B cell (primary cell): ENCODE measurements at regions not wholly inside any gene's neighbourhood (a gene's known extent, or its start where the extent isn't known, plus 50 kb on each side); places are given as distances from the start of the nearest gene placed in this dataset.

ENCODE experiments used
- ATAC-seq: fragments of 200-7000 bp; cut with Tn5 transposase; one replicate; pipeline ENCODE4 v1.10.0; 2021; ENCODE audit warnings: low read depth, mild to moderate bottlenecking, moderate number of reproducible peaks, moderate library complexity
- CTCF ChIA-PET: fragments of 350-600 bp; sonication (Branson Sonifier 250); formaldehyde crosslinking; loops from one replicate; lab custom pipeline; 2021; ENCODE audit warnings: antibody characterized with exemption, inconsistent platforms; lab: Charles Lee
- POLR2A ChIA-PET: fragments of 350-600 bp; sonication (Branson Sonifier 250); formaldehyde crosslinking; loops from one replicate; lab custom pipeline; 2021; ENCODE audit warnings: antibody characterized with exemption; lab: Charles Lee
- DNase-seq: peaks from one replicate; pipeline ENCODE4 v3.0.0; 2013
- H2AFZ ChIP-seq: 2 replicates; pipeline ENCODE4 v1.6.1; 2012; ENCODE audit warnings: mild to moderate bottlenecking, low read depth, low read length; ENCODE audit not compliant: insufficient read depth, poor library complexity, severe bottlenecking
- H3K27ac ChIP-seq, 2 donors: 1 replicate in 1 of 2; 2 replicates in 1 of 2; pipeline ENCODE4 v1.5.1; 2012 to 2013; ENCODE audit warnings: low read length in 2 of 2, mild to moderate bottlenecking in 2 of 2, moderate library complexity in 1 of 2
- H3K27me3 ChIP-seq, 4 experiments: fragments of 200-600 bp in 1 of 4; sonication (generic) in 1 of 4; replicated peaks in 1 of 4; 1 replicate in 2 of 4; 2 replicates in 2 of 4; pipeline versions ENCODE4 v1.6.1 to v1.7.0; 2013 to 2016; ENCODE audit warnings: low read length in 3 of 4, mild to moderate bottlenecking in 2 of 4, mixed read lengths in 1 of 4, moderate library complexity in 1 of 4; ENCODE audit not compliant: insufficient read depth in 4 of 4, control insufficient read depth in 3 of 4; ENCODE audit errors: control extremely low read depth in 1 of 4
- H3K36me3 ChIP-seq, 2 experiments: replicated peaks in 1 of 2; 1 replicate in 1 of 2; 2 replicates in 1 of 2; pipeline versions ENCODE4 v1.6.1 to v1.7.1; 2013; ENCODE audit warnings: low read length in 1 of 2; ENCODE audit not compliant: insufficient read depth in 2 of 2, control insufficient read depth in 1 of 2; ENCODE audit errors: control extremely low read depth in 1 of 2, extremely low read depth in 1 of 2
- H3K4me1 ChIP-seq, 2 donors: fragments of 200-600 bp in 1 of 2; sonication (generic) in 1 of 2; 1 replicate in 1 of 2; 2 replicates in 1 of 2; pipeline versions ENCODE4 v1.5.1 to v1.6.1; 2013 to 2017; ENCODE audit warnings: low read length in 2 of 2; ENCODE audit not compliant: control insufficient read depth in 2 of 2, insufficient read depth in 2 of 2
- H3K4me2 ChIP-seq: replicated peaks from 2 replicates; pipeline ENCODE3; 2012; ENCODE audit warnings: mild to moderate bottlenecking, low read depth, low read length; ENCODE audit not compliant: poor library complexity, severe bottlenecking
- H3K4me3 ChIP-seq, 5 experiments: fragments of 200-600 bp in 1 of 5; sonication (generic) in 1 of 5; 1 replicate in 3 of 5; 2 replicates in 2 of 5; pipeline versions ENCODE4 v1.5.1 to v1.7.0; 2011 to 2016; ENCODE audit warnings: low read length in 4 of 5, mild to moderate bottlenecking in 4 of 5, low read depth in 2 of 5, control low read depth in 1 of 5, moderate library complexity in 1 of 5; ENCODE audit not compliant: insufficient read depth in 1 of 5; ENCODE audit errors: control extremely low read depth in 1 of 5, extremely low read depth in 1 of 5
- H3K79me2 ChIP-seq: fragments of 200-600 bp; sonication (generic); one replicate; pipeline ENCODE4 v1.6.0; 2016; ENCODE audit warnings: low read length; ENCODE audit not compliant: control insufficient read depth, insufficient read depth
- H3K9ac ChIP-seq: fragments of 200-600 bp; sonication (generic); 2 replicates; pipeline ENCODE4 v1.6.1; 2017; ENCODE audit warnings: mild to moderate bottlenecking, low read length, moderate library complexity
- H3K9me3 ChIP-seq, 3 donors: one replicate each; pipeline versions ENCODE4 v1.6.1 to v1.7.1; 2013; ENCODE audit warnings: low read length in 2 of 3; ENCODE audit not compliant: control insufficient read depth in 2 of 3, insufficient read depth in 1 of 3; ENCODE audit errors: control extremely low read depth in 1 of 3
- H4K20me1 ChIP-seq: 2 replicates; pipeline ENCODE4 v1.6.0; 2012; ENCODE audit warnings: mild to moderate bottlenecking, low read length; ENCODE audit not compliant: insufficient read depth, control insufficient read depth, poor library complexity, severe bottlenecking
- H3K27ac Mint-ChIP-seq: one replicate; pipeline ENCODE4 v1.8.0; 2021; ENCODE audit warnings: mixed read lengths
- H3K27me3 Mint-ChIP-seq: one replicate; pipeline ENCODE4 v1.8.0; 2021; ENCODE audit warnings: mixed read lengths
- H3K4me1 Mint-ChIP-seq: one replicate; pipeline ENCODE4 v1.8.0; 2021; ENCODE audit warnings: mixed read lengths
- H3K4me3 Mint-ChIP-seq: one replicate; pipeline ENCODE4 v1.8.0; 2021; ENCODE audit warnings: mixed read lengths
- H3K9me3 Mint-ChIP-seq: one replicate; pipeline ENCODE4 v1.8.0; 2022; ENCODE audit warnings: mixed read lengths; ENCODE audit not compliant: insufficient read depth
- EZH2 ChIP-seq: IDR thresholded peaks from 2 replicates; pipeline ENCODE4 v1.6.1; 2012; ENCODE audit warnings: borderline replicate concordance, low read depth, mild to moderate bottlenecking, moderate library complexity, low read length; ENCODE audit not compliant: insufficient read depth, poor library complexity, severe bottlenecking
- WGBS: methylation state at CpG from one replicate; pipeline ENCODE4 v1.1.5; 2013; ENCODE audit warnings: missing lambda C conversion rate; ENCODE audit not compliant: insufficient coverage; 5-methylcytosine and 5-hydroxymethylcytosine counted together
- intact Hi-C: fragments of 100-400 bp; cut with micrococcal nuclease; formaldehyde crosslinking; loops from one replicate; pipeline ENCODE4 v1.10.0; 2022
- TF ChIP-seq, protein P1 (sequence below): fragments of 200-600 bp; IDR thresholded peaks from one replicate; pipeline ENCODE4 v1.8.0; 2022; ENCODE audit warnings: antibody characterized with exemption, mild to moderate bottlenecking

DNA sequence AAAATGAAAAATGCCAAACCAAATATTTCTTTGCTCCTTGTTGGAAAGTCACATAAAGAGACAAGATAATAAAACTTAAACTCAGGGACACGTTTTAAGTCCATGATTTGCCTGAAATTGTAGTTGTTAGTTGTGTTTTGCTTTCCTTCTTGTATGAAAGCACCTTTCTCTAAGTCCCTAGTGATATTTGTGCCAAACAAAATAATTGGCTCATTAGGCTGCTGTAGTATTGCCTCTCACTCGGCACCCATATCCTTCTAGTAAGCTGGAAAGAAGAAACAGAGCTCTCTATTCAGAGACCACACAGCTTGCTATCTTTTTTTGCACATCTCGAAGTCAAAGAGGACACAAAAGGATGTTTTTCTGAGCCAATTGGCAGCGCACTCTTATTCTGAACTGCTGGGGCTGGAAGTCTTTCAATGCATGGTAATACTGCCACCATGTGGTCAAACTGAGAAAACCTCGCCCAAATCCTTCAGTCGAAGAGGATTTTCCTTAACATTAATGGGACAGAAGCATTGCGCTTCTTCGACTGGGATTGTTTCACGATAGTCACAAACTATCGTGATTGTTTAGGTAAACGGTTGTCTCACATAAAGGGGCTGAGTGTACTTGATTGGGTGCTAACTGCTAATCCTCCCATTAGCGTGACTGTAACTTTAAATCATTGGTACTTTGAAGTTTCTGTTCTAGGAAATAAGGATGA is 571.9 kb upstream of the LCORL start:
- ChIA-PET CTCF (interaction anchor here (0.6 to 4.4 kb wide), 6 partner anchors 10 to 1044 kb away, joined by 3 to 44 read pairs (median 4); no protein-coding TSS in a partner anchor), POLR2A (no interaction called here)
- Histone ChIP-seq H3K79me2 (no peaks in the 10 kb centered on the region), H3K4me2 (no peak overlapping the region), H4K20me1 (no peaks in the 10 kb centered on the region), H3K4me3 (no peak overlapping the region), H3K9me3 (no peaks in the 10 kb centered on the region), H2AFZ (peak overlapping the region; percentile 9), H3K27me3 (no peaks in the 10 kb centered on the region), H3K9ac (no peak overlapping the region), H3K36me3 (no peaks in the 10 kb centered on the region), H3K27ac (no peak overlapping the region), H3K4me1 (no peaks in the 10 kb centered on the region)
- intact Hi-C loops = loop anchor here (2.0 kb wide), 1 partner anchor 957 kb away; no protein-coding TSS in a partner anchor
- 6% methylated on average over 7 of the region's 12 CpGs for WGBS
- no peaks in the 10 kb centered on the region for H3K9me3 Mint-ChIP-seq
- H3K27me3 Mint-ChIP-seq = peaks cover 18% of the 10 kb centered on the region
- no peak overlapping the region for H3K4me3 Mint-ChIP-seq
- TF ChIP-seq, protein P1, sequence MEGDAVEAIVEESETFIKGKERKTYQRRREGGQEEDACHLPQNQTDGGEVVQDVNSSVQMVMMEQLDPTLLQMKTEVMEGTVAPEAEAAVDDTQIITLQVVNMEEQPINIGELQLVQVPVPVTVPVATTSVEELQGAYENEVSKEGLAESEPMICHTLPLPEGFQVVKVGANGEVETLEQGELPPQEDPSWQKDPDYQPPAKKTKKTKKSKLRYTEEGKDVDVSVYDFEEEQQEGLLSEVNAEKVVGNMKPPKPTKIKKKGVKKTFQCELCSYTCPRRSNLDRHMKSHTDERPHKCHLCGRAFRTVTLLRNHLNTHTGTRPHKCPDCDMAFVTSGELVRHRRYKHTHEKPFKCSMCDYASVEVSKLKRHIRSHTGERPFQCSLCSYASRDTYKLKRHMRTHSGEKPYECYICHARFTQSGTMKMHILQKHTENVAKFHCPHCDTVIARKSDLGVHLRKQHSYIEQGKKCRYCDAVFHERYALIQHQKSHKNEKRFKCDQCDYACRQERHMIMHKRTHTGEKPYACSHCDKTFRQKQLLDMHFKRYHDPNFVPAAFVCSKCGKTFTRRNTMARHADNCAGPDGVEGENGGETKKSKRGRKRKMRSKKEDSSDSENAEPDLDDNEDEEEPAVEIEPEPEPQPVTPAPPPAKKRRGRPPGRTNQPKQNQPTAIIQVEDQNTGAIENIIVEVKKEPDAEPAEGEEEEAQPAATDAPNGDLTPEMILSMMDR = peak; percentile 89
- TF ChIP-seq EZH2 = no peak
- ATAC-seq (peak; percentile 49), DNase-seq (peak; percentile 70)
- H3K27ac Mint-ChIP-seq = no peak overlapping the region
- peaks cover 3% of the 10 kb centered on the region for H3K4me1 Mint-ChIP-seq

DNA sequence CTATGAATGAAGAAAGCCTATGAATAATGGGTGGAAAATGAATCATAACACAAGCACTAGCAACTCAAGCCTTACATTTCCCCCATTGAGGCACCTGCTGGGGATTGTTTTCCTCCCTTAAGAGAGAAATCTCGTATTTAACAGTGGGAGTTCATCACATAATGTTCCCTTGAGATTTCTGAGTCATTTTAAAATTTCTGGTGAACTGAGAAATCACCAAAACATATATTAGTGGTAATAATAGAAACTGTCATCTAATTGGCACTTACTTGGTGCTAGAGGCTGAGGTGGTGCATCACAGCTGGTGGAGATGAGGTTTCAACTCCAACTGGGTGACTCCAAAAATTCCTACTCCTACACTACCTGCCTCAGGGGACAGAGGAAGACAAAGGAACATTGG is 561.3 kb upstream of the LCORL start:
- H3K4me1 ChIP-seq = no peaks in the 10 kb centered on the region
- H3K9ac ChIP-seq = no peak overlapping the region
- H2AFZ ChIP-seq = no peak overlapping the region
- TF ChIP-seq, protein P1 = no peak
- TF ChIP-seq EZH2 = no peak
- intact Hi-C loops = no loop called here
- Mint-ChIP-seq H3K4me3 (no peak overlapping the region), H3K4me1 (no peaks in the 10 kb centered on the region), H3K27ac (no peak overlapping the region), H3K9me3 (no peaks in the 10 kb centered on the region), H3K27me3 (peaks cover 15% of the 10 kb centered on the region)
- no peaks in the 10 kb centered on the region for H4K20me1 ChIP-seq
- no peak overlapping the region for H3K4me2 ChIP-seq
- ChIA-PET CTCF (no interaction called here), POLR2A (no interaction called here)
- no peak overlapping the region for H3K27ac ChIP-seq
- no peak for ATAC-seq
- H3K4me3 ChIP-seq = no peak overlapping the region
- H3K27me3 ChIP-seq = no peaks in the 10 kb centered on the region
- no CpG with 5 or more reads among the region's 1 CpG for WGBS
- H3K79me2 ChIP-seq = no peaks in the 10 kb centered on the region
- no peaks in the 10 kb centered on the region for H3K36me3 ChIP-seq
- DNase-seq = no peak
- H3K9me3 ChIP-seq = no peaks in the 10 kb centered on the region
